GM12878 (cell line): ENCODE measurements at regions not wholly inside any gene's neighbourhood (a gene's known extent, or its start where the extent isn't known, plus 50 kb on each side); places are given as distances from the start of the nearest gene placed in this dataset.

ENCODE experiments used
- ATAC-seq: fragments of 200-7000 bp; cut with Tn5 transposase; 3 replicates; pipeline ENCODE4 v1.9.1; 2020; ENCODE audit warnings: mild to moderate bottlenecking, moderate library complexity
- BruUV-seq: library from RNA; stranded (reverse); fragments of 400-500 nt; replicated peaks from 2 replicates; lab custom pipeline; 2021; lab: Mats Ljungman, UMichigan
- CTCF ChIA-PET: fragments of 300-600 bp; sonication (Branson Sonifier 250); formaldehyde crosslinking; extraction: SDS; loops from one replicate; lab custom pipeline; 2021; ENCODE audit warnings: inconsistent platforms; lab: Yijun Ruan, JAX
- POLR2A ChIA-PET: fragments of 350-600 bp; formaldehyde crosslinking; extraction: SDS; loops from one replicate; lab custom pipeline; 2021; ENCODE audit warnings: inconsistent platforms; lab: Charles Lee
- RAD21 ChIA-PET: fragments of 300-600 bp; sonication (Branson Sonifier 250); formaldehyde crosslinking; loops from one replicate; lab custom pipeline; 2023; ENCODE audit warnings: antibody characterized with exemption; ENCODE audit not compliant: unreplicated experiment; lab: Charles Lee
- SMC1A ChIA-PET: fragments of 300-600 bp; sonication (Branson Sonifier 250); formaldehyde crosslinking; loops from one replicate; lab custom pipeline; 2023; ENCODE audit not compliant: unreplicated experiment, uncharacterized antibody; lab: Charles Lee
- DNase-seq: peaks from one replicate; pipeline ENCODE4 v3.0.0-alpha.2; 2011; ENCODE audit warnings: low read depth, low spot score
- FAIRE-seq: peaks from 3 replicates; lab custom pipeline; 2011; peaks lifted over from hg19 to GRCh38; lab: Jason Lieb, UNC
- H2AFZ ChIP-seq: 2 replicates; pipeline ENCODE4 v1.6.0; 2011; ENCODE audit warnings: low read depth, low read length, control low read depth; ENCODE audit not compliant: control insufficient read depth
- H3K27ac ChIP-seq: 2 replicates; pipeline ENCODE4 v1.5.1; 2011; ENCODE audit warnings: control low read depth; ENCODE audit not compliant: control insufficient read depth, insufficient read depth
- H3K27me3 ChIP-seq, 2 experiments: replicated peaks in 1 of 2; 2 replicates each; pipeline versions ENCODE4 v1.6.0 to v1.6.1; 2011; ENCODE audit warnings: low read length in 1 of 2; ENCODE audit not compliant: control insufficient read depth in 2 of 2, insufficient read depth in 2 of 2
- H3K36me3 ChIP-seq, 2 experiments: 2 replicates each; pipeline ENCODE4 v1.5.1; 2011; ENCODE audit warnings: low read length in 1 of 2; ENCODE audit not compliant: control insufficient read depth in 2 of 2, insufficient read depth in 2 of 2
- H3K4me1 ChIP-seq: 2 replicates; pipeline ENCODE4 v1.6.1; 2011; ENCODE audit warnings: mild to moderate bottlenecking, low read length, moderate library complexity, mixed read lengths; ENCODE audit not compliant: control insufficient read depth, insufficient read depth
- H3K4me2 ChIP-seq: 2 replicates; pipeline ENCODE4 v1.6.0; 2011; ENCODE audit warnings: control low read depth; ENCODE audit not compliant: control insufficient read depth, insufficient read depth
- H3K4me3 ChIP-seq: fragments of 200-600 bp; sonication (generic); 2 replicates; pipeline ENCODE4 v1.5.1; 2016
- H3K79me2 ChIP-seq: 2 replicates; pipeline ENCODE4 v1.6.0; 2011; ENCODE audit warnings: low read length; ENCODE audit not compliant: control insufficient read depth, insufficient read depth
- H3K9ac ChIP-seq: 2 replicates; pipeline ENCODE4 v1.8.0; 2011; ENCODE audit warnings: low read length, control low read depth, mixed read lengths; ENCODE audit not compliant: control insufficient read depth, insufficient read depth
- H3K9me3 ChIP-seq: replicated peaks from 3 replicates; pipeline ENCODE4 v1.5.1; 2011; ENCODE audit warnings: mild to moderate bottlenecking, low read length; ENCODE audit not compliant: control insufficient read depth, insufficient read depth
- H4K20me1 ChIP-seq: 2 replicates; pipeline ENCODE4 v1.6.0; 2011; ENCODE audit not compliant: control insufficient read depth, insufficient read depth
- ASH2L ChIP-seq: fragments of 300-600, 200-600 bp; sonication (generic); IDR thresholded peaks from 2 replicates; pipeline ENCODE4 v1.6.1; 2017; ENCODE audit warnings: low read depth, mild to moderate bottlenecking, borderline replicate concordance
- BHLHE40 ChIP-seq, 2 experiments: fragments of 450-650 bp in 1 of 2; IDR thresholded peaks; 2 replicates each; pipeline ENCODE4 v1.6.1; 2011 to 2017; ENCODE audit warnings: low read depth in 2 of 2, borderline replicate concordance in 1 of 2, improper control_type of control experiment in 1 of 2, low read length in 1 of 2, mild to moderate bottlenecking in 1 of 2
- BMI1 ChIP-seq: fragments of 450-650 bp; IDR thresholded peaks from 2 replicates; pipeline ENCODE4 v1.6.1; 2016; ENCODE audit warnings: mild to moderate bottlenecking, moderate library complexity, borderline replicate concordance
- EGR1 ChIP-seq, 2 experiments: IDR thresholded peaks; 1 replicate in 1 of 2; 2 replicates in 1 of 2; pipeline ENCODE4 v1.6.1; 2011 to 2012; ENCODE audit warnings: low read depth in 2 of 2, low read length in 2 of 2, borderline replicate concordance in 1 of 2, mild to moderate bottlenecking in 1 of 2, moderate library complexity in 1 of 2
- PAX8 ChIP-seq: fragments of 450-650 bp; IDR thresholded peaks from 2 replicates; pipeline ENCODE4 v1.6.1; 2017; ENCODE audit warnings: mild to moderate bottlenecking, moderate library complexity
- SUZ12 ChIP-seq: fragments of 200-600 bp; sonication (generic); IDR thresholded peaks from one replicate; pipeline ENCODE4 v1.6.1; 2018; ENCODE audit warnings: antibody characterized with exemption, mild to moderate bottlenecking; ENCODE audit not compliant: unreplicated experiment
- ZNF217 ChIP-seq: fragments of 450-650 bp; IDR thresholded peaks from 2 replicates; pipeline ENCODE4 v1.6.1; 2017; ENCODE audit warnings: antibody characterized with exemption, mild to moderate bottlenecking
- WGBS: methylation state at CpG from one replicate; pipeline ENCODE4 v1.1.6; 2016; ENCODE audit warnings: low lambda C conversion rate; ENCODE audit not compliant: insufficient replicate concordance, insufficient coverage; ENCODE audit errors: missing lambda C conversion rate; 5-methylcytosine and 5-hydroxymethylcytosine counted together
- in situ Hi-C: fragments of 300-500 bp; cut with MboI; formaldehyde crosslinking; loops from 9 replicates; pipeline ENCODE4 v1.14.3; 2018; ENCODE audit warnings: mixed read lengths
- intact Hi-C: fragments of 100-400 bp; cut with micrococcal nuclease; formaldehyde crosslinking; loops from one replicate; pipeline ENCODE4 v1.14.2; 2022; ENCODE audit not compliant: unreplicated experiment
- TF ChIP-seq, protein P1 (sequence below): IDR thresholded peaks from 2 replicates; pipeline ENCODE4 v1.6.1; 2011; ENCODE audit warnings: borderline replicate concordance, low read depth, mild to moderate bottlenecking, moderate library complexity, mixed read lengths, low read length; ENCODE audit not compliant: insufficient read depth; ENCODE audit errors: extremely low read length
- TF ChIP-seq, protein P2 (sequence below): fragments of 450-650 bp; formaldehyde crosslinking; IDR thresholded peaks from 2 replicates; pipeline ENCODE4 v1.4.0; 2020; ENCODE audit warnings: mild to moderate bottlenecking, moderate library complexity
- TF ChIP-seq, protein P3 (sequence below): IDR thresholded peaks from 2 replicates; pipeline ENCODE4 v1.6.1; 2012; ENCODE audit warnings: low read depth, low read length, improper control_type of control experiment
- TF ChIP-seq, protein P4 (sequence below): IDR thresholded peaks from 2 replicates; pipeline ENCODE4 v1.6.1; 2012; ENCODE audit warnings: improper control_type of control experiment, low read depth, low read length; ENCODE audit not compliant: insufficient replicate concordance

DNA sequence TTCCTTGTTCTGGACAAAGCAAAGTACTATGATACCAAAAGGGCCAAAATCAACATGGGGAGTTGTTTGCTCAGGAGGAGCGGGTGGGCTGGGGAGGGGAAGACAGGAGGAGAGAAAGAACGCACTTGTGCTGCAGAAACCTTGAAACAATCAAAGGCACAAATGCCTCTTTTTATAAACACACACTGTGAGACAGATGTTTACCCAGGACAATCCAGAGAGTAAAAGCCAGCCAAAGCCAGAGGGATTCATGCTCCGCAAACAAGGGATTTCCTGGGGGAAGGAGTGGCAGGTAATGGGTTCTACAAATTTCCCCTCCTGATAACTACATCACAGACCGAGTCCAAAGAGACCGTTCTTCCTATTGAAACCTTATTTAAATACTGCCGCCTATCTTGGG lies 323.5 kb upstream of the SKOR2 start (continued):
- TF ChIP-seq, protein P1, sequence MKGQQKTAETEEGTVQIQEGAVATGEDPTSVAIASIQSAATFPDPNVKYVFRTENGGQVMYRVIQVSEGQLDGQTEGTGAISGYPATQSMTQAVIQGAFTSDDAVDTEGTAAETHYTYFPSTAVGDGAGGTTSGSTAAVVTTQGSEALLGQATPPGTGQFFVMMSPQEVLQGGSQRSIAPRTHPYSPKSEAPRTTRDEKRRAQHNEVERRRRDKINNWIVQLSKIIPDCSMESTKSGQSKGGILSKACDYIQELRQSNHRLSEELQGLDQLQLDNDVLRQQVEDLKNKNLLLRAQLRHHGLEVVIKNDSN, result no peak
- no peak for TF ChIP-seq PAX8
- TF ChIP-seq, protein P2, sequence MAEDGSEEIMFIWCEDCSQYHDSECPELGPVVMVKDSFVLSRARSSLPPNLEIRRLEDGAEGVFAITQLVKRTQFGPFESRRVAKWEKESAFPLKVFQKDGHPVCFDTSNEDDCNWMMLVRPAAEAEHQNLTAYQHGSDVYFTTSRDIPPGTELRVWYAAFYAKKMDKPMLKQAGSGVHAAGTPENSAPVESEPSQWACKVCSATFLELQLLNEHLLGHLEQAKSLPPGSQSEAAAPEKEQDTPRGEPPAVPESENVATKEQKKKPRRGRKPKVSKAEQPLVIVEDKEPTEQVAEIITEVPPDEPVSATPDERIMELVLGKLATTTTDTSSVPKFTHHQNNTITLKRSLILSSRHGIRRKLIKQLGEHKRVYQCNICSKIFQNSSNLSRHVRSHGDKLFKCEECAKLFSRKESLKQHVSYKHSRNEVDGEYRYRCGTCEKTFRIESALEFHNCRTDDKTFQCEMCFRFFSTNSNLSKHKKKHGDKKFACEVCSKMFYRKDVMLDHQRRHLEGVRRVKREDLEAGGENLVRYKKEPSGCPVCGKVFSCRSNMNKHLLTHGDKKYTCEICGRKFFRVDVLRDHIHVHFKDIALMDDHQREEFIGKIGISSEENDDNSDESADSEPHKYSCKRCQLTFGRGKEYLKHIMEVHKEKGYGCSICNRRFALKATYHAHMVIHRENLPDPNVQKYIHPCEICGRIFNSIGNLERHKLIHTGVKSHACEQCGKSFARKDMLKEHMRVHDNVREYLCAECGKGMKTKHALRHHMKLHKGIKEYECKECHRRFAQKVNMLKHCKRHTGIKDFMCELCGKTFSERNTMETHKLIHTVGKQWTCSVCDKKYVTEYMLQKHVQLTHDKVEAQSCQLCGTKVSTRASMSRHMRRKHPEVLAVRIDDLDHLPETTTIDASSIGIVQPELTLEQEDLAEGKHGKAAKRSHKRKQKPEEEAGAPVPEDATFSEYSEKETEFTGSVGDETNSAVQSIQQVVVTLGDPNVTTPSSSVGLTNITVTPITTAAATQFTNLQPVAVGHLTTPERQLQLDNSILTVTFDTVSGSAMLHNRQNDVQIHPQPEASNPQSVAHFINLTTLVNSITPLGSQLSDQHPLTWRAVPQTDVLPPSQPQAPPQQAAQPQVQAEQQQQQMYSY (CRISPR knock-in tag), result no peak

DNA sequence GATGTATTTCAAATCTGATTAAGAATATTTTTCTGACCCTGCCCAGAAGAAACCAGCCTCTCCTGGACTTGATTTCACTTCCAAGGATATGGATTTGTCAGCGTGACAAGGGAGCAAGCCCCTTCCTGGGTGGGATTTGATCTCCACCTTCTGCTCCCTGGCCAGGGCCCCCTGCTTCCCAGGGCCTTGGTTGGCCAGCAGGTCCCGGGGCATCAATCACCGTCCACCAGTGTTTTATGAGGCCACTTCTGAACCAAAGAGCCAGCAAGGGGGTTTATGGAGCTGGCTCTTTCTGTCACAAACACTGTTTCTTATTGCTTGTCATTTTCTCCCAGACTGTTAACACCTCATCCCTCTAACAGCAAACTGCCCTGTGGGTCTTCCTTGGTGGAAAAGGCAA lies 320.5 kb upstream of the SKOR2 start:
- H3K9me3 ChIP-seq, result no peaks in the 10 kb centered on the region
- no peaks in the 10 kb centered on the region for H3K36me3 ChIP-seq
- no peaks in the 10 kb centered on the region for H4K20me1 ChIP-seq
- 0% methylated on average over 3 of the region's 3 CpGs for WGBS
- FAIRE-seq (no peak), ATAC-seq (no peak), DNase-seq (no peak)
- H3K9ac ChIP-seq, result no peak overlapping the region
- no peak overlapping the region for H3K4me2 ChIP-seq
- no peaks in the 10 kb centered on the region for H3K4me1 ChIP-seq
- H2AFZ ChIP-seq, result no peak overlapping the region
- no TSS peak for BruUV-seq
- CTCF ChIA-PET, result interaction anchor here (0.6 kb wide), 1 partner anchor 534 kb away, joined by 3 read pairs; no protein-coding TSS in a partner anchor
- POLR2A ChIA-PET, result no interaction called here
- no peaks in the 10 kb centered on the region for H3K79me2 ChIP-seq
- H3K27ac ChIP-seq, result no peak overlapping the region
- SMC1A ChIA-PET, result no interaction called here
- peaks cover 0 to 4% of the 10 kb centered on the region in 2 experiments; a peak in 2 of 4 replicates for H3K27me3 ChIP-seq
- in situ Hi-C loops, result no loop called here
- intact Hi-C loops, result no loop called here
- H3K4me3 ChIP-seq, result no peak overlapping the region
- RAD21 ChIA-PET, result no interaction called here
- TF ChIP-seq ZNF217 (no peak), EGR1 (IDR thresholded peaks at IDR 0.05; ENCODE audit: borderline replicate concordance in 1 of 2, low read depth in 2 of 2, low read length in 2 of 2) (no peak), BHLHE40 (IDR thresholded peaks at IDR 0.05; ENCODE audit: borderline replicate concordance in 1 of 2, low read depth in 2 of 2, low read length in 1 of 2) (no peak), SUZ12 (no peak), ASH2L (no peak), BMI1 (no peak)
- TF ChIP-seq, protein P3, sequence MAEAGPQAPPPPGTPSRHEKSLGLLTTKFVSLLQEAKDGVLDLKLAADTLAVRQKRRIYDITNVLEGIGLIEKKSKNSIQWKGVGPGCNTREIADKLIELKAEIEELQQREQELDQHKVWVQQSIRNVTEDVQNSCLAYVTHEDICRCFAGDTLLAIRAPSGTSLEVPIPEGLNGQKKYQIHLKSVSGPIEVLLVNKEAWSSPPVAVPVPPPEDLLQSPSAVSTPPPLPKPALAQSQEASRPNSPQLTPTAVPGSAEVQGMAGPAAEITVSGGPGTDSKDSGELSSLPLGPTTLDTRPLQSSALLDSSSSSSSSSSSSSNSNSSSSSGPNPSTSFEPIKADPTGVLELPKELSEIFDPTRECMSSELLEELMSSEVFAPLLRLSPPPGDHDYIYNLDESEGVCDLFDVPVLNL, result no peak
- TF ChIP-seq, protein P4, sequence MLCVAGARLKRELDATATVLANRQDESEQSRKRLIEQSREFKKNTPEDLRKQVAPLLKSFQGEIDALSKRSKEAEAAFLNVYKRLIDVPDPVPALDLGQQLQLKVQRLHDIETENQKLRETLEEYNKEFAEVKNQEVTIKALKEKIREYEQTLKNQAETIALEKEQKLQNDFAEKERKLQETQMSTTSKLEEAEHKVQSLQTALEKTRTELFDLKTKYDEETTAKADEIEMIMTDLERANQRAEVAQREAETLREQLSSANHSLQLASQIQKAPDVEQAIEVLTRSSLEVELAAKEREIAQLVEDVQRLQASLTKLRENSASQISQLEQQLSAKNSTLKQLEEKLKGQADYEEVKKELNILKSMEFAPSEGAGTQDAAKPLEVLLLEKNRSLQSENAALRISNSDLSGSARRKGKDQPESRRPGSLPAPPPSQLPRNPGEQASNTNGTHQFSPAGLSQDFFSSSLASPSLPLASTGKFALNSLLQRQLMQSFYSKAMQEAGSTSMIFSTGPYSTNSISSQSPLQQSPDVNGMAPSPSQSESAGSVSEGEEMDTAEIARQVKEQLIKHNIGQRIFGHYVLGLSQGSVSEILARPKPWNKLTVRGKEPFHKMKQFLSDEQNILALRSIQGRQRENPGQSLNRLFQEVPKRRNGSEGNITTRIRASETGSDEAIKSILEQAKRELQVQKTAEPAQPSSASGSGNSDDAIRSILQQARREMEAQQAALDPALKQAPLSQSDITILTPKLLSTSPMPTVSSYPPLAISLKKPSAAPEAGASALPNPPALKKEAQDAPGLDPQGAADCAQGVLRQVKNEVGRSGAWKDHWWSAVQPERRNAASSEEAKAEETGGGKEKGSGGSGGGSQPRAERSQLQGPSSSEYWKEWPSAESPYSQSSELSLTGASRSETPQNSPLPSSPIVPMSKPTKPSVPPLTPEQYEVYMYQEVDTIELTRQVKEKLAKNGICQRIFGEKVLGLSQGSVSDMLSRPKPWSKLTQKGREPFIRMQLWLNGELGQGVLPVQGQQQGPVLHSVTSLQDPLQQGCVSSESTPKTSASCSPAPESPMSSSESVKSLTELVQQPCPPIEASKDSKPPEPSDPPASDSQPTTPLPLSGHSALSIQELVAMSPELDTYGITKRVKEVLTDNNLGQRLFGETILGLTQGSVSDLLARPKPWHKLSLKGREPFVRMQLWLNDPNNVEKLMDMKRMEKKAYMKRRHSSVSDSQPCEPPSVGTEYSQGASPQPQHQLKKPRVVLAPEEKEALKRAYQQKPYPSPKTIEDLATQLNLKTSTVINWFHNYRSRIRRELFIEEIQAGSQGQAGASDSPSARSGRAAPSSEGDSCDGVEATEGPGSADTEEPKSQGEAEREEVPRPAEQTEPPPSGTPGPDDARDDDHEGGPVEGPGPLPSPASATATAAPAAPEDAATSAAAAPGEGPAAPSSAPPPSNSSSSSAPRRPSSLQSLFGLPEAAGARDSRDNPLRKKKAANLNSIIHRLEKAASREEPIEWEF, result no peak
